ENCODE measurements at regions not wholly inside any gene's neighbourhood (a gene's known extent, or its start where the extent isn't known, plus 50 kb on each side); places are given as distances from the start of the nearest gene placed in this dataset.

- no peaks in the 10 kb centered on the region for H3K79me2 ChIP-seq (ENCODE audit: control insufficient read depth, insufficient read depth, low read length)
- ChIA-PET POLR2A (interaction anchor here (0.7 kb wide), 1 partner anchor 8 kb away, joined by 3 read pairs; no protein-coding TSS in a partner anchor), CTCF (ENCODE audit: low intra/inter-chr PET ratio) (no interaction called here)
- no peak for TF ChIP-seq ZNF707 (CRISPR knock-in tag; conservative IDR thresholded peaks at IDR 0.05)
- no peak for TF ChIP-seq ELF1 (tag; IDR thresholded peaks at IDR 0.05)
- TF ChIP-seq NCOR1 (IDR thresholded peaks at IDR 0.05): no peak
- no peak for TF ChIP-seq ZNF561 (CRISPR knock-in tag; conservative IDR thresholded peaks at IDR 0.05)
- no peak for TF ChIP-seq EZH2 (IDR thresholded peaks at IDR 0.05; ENCODE audit: borderline replicate concordance, low read depth, low read length)
- TF ChIP-seq ZNF217 (CRISPR knock-in tag; IDR thresholded peaks at IDR 0.05): no peak
- TF ChIP-seq CREM (IDR thresholded peaks at IDR 0.05; ENCODE audit: low read depth): no peak
- no peak for TF ChIP-seq BCL6 (CRISPR knock-in tag; IDR thresholded peaks at IDR 0.05)
- no peak for TF ChIP-seq E2F5 (CRISPR knock-in tag; IDR thresholded peaks at IDR 0.05)
- TF ChIP-seq ATF6 (CRISPR knock-in tag; IDR thresholded peaks at IDR 0.05): no peak
- TF ChIP-seq, protein P1, sequence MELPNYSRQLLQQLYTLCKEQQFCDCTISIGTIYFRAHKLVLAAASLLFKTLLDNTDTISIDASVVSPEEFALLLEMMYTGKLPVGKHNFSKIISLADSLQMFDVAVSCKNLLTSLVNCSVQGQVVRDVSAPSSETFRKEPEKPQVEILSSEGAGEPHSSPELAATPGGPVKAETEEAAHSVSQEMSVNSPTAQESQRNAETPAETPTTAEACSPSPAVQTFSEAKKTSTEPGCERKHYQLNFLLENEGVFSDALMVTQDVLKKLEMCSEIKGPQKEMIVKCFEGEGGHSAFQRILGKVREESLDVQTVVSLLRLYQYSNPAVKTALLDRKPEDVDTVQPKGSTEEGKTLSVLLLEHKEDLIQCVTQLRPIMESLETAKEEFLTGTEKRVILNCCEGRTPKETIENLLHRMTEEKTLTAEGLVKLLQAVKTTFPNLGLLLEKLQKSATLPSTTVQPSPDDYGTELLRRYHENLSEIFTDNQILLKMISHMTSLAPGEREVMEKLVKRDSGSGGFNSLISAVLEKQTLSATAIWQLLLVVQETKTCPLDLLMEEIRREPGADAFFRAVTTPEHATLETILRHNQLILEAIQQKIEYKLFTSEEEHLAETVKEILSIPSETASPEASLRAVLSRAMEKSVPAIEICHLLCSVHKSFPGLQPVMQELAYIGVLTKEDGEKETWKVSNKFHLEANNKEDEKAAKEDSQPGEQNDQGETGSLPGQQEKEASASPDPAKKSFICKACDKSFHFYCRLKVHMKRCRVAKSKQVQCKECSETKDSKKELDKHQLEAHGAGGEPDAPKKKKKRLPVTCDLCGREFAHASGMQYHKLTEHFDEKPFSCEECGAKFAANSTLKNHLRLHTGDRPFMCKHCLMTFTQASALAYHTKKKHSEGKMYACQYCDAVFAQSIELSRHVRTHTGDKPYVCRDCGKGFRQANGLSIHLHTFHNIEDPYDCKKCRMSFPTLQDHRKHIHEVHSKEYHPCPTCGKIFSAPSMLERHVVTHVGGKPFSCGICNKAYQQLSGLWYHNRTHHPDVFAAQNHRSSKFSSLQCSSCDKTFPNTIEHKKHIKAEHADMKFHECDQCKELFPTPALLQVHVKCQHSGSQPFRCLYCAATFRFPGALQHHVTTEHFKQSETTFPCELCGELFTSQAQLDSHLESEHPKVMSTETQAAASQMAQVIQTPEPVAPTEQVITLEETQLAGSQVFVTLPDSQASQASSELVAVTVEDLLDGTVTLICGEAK (IDR thresholded peaks at IDR 0.05): no peak
- TF ChIP-seq, protein P1 (CRISPR knock-in tag; IDR thresholded peaks at IDR 0.05): no peak
- no peak for TF ChIP-seq SREBF1 (IDR thresholded peaks at IDR 0.05; ENCODE audit: borderline replicate concordance, low read depth, low read length)
Observed at GRCh38 chr20:22322513-22322912, 261.9 kb downstream of the FOXA2 start.

More at GRCh38 chr20:22322513-22322912, 261.9 kb downstream of the FOXA2 start:
- Histone ChIP-seq H3K4me3 (no peak overlapping the region), H4K20me1 (replicated peaks; ENCODE audit: control insufficient read depth, insufficient read depth, low read length) (no peaks in the 10 kb centered on the region), H3K36me3 (ENCODE audit: control insufficient read depth, insufficient read depth, low read length) (no peaks in the 10 kb centered on the region), H3K9ac (ENCODE audit: insufficient read depth in 1 of 2, low read depth in 2 of 2, low read length in 2 of 2) (no peak overlapping the region), H3K4me1 (replicated peaks in 1 of 2; ENCODE audit: control insufficient read depth in 2 of 2, insufficient read depth in 2 of 2, low read length in 2 of 2) (no peaks in the 10 kb centered on the region), H3K9me1 (ENCODE audit: control insufficient read depth, insufficient read depth, low read length) (no peaks in the 10 kb centered on the region), H3K4me2 (ENCODE audit: insufficient read depth, low read length) (no peak overlapping the region), H3K27ac (ENCODE audit: extremely low read depth, low read depth, low read length) (no peak overlapping the region), H3K9me3 (replicated peaks; ENCODE audit: control insufficient read depth, insufficient read depth, low read depth, low read length) (no peaks in the 10 kb centered on the region), H3K27me3 (ENCODE audit: control insufficient read depth in 2 of 2, insufficient read depth in 2 of 2, low read length in 2 of 2) (no peaks in the 10 kb centered on the region; a peak in 1 of 5 replicates), H2AFZ (ENCODE audit: low read depth, low read length) (no peak overlapping the region)
- ATAC-seq: no peak
- in situ Hi-C loops (cut with MboI) (no loop called here), intact Hi-C loops (cut with micrococcal nuclease) (no loop called here)
- 4% methylated on average over 2 of the region's 2 CpGs for WGBS (ENCODE audit: insufficient coverage, low coverage, missing lambda C conversion rate)
- FAIRE-seq: no peak
- no TSS peak for BruUV-seq (replicated peaks)
- no peak for DNase-seq (ENCODE audit: extremely low read depth in 1 of 4, low spot score in 3 of 4)

Measured in K562 (cell line).